ENCODE measurements at regions not wholly inside any gene's neighbourhood (a gene's known extent, or its start where the extent isn't known, plus 50 kb on each side); places are given as distances from the start of the nearest gene placed in this dataset.

GRCh38 chr3:164498917-164499316 lies 579.4 kb downstream of the SI start:
- TF ChIP-seq POLR2A (IDR thresholded peaks at IDR 0.05) = no peak
- TF ChIP-seq CTCF (IDR thresholded peaks at IDR 0.05) = no peak

Measured in heart left ventricle (tissue), 13 donors.